Esophagus squamous epithelium (tissue), 4 donors: ENCODE measurements at regions not wholly inside any gene's neighbourhood (a gene's known extent, or its start where the extent isn't known, plus 50 kb on each side); places are given as distances from the start of the nearest gene placed in this dataset.
"Not testable (repeated sequence)": the region's sequence is repeated elsewhere in the genome, so short reads cannot be mapped to it uniquely, and the experiment has no call there.

ENCODE experiments used
- POLR2A ChIP-seq, 4 donors: fragments of 450-650 bp; IDR thresholded peaks; one replicate each; pipeline ENCODE4 v1.6.1; 2017; ENCODE audit warnings: antibody characterized with exemption in 4 of 4, mild to moderate bottlenecking in 4 of 4, moderate library complexity in 3 of 4
- TF ChIP-seq, protein P1 (sequence below), 6 experiments: fragments of 450-650 bp in 4 of 6; fragments of 200-600 bp in 2 of 6; sonication (generic) in 2 of 6; IDR thresholded peaks; one replicate each; pipeline ENCODE4 v1.5.1; 2016 to 2019; ENCODE audit warnings: antibody characterized with exemption in 6 of 6, mild to moderate bottlenecking in 4 of 6, moderate library complexity in 4 of 6

DNA sequence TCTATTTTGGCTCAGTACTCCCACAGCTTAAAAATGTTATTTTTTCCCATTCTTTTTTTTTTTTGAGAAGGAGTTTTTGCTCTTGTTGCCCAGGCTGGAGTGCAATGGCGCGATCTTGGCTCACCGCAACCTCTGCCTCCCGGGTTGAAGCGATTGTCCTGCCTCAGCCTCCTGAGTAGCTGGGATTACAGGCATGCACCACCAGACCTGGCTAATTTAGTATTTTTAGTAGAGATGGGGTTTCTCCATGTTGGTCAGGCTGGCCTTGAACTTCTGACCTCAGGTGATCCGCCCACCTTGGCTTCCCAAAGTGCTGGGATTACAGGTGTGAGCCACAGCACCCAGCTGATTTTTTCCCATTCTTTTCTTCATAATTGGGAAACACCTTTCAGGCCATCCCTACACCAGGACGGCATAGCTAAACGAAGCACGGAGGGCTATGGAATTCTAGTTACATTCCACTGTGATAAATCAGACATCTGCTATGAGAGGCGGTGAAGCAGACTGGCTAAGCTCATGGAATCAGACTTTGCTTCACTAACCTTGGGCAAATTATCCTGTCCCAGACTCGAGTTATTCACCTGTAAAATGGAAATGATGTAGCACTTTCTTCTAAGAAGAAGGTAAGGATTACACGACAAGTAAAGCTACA is 68.7 kb upstream of the ZFAND5 start:
- TF ChIP-seq, protein P1, sequence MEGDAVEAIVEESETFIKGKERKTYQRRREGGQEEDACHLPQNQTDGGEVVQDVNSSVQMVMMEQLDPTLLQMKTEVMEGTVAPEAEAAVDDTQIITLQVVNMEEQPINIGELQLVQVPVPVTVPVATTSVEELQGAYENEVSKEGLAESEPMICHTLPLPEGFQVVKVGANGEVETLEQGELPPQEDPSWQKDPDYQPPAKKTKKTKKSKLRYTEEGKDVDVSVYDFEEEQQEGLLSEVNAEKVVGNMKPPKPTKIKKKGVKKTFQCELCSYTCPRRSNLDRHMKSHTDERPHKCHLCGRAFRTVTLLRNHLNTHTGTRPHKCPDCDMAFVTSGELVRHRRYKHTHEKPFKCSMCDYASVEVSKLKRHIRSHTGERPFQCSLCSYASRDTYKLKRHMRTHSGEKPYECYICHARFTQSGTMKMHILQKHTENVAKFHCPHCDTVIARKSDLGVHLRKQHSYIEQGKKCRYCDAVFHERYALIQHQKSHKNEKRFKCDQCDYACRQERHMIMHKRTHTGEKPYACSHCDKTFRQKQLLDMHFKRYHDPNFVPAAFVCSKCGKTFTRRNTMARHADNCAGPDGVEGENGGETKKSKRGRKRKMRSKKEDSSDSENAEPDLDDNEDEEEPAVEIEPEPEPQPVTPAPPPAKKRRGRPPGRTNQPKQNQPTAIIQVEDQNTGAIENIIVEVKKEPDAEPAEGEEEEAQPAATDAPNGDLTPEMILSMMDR (IDR thresholded peaks at IDR 0.05): not testable (repeated sequence)
- not testable (repeated sequence) for TF ChIP-seq POLR2A (IDR thresholded peaks at IDR 0.05)
